ENCODE measurements at regions not wholly inside any gene's neighbourhood (a gene's known extent, or its start where the extent isn't known, plus 50 kb on each side); places are given as distances from the start of the nearest gene placed in this dataset.

DNA sequence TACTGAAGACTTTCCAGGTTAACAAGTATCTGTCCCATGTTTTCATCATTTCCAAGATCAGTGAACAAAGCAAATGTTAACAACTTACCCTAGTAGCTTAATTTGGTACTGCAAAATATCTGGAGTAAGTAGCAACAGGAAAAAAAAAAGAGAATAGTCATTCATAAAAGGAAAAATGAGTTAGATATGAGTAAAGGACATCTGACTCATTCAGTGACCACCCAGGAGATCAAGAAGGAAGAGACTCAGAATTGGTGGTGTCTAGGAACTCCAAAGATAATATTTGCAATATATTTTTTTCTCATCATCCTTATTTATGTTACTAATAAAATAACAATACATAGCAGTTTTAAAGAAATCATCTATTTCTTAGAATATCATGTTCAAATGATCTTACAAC lies 253.8 kb upstream of the COL8A1 start:
- H3K56ac ChIP-seq (ENCODE audit: insufficient read length, low read depth, low read length), result no peak overlapping the region
- no peak overlapping the region for H4K5ac ChIP-seq (ENCODE audit: insufficient read length, low read depth, low read length)
- no peak overlapping the region for H2BK15ac ChIP-seq (ENCODE audit: low read depth, low read length)
- no peak overlapping the region for H4K8ac ChIP-seq (replicated peaks; ENCODE audit: insufficient read length, low read depth, low read length)
- H3K4me1 ChIP-seq (ENCODE audit: insufficient read depth, low read length), result no peaks in the 10 kb centered on the region
- no peaks in the 10 kb centered on the region for H4K20me1 ChIP-seq (ENCODE audit: control insufficient read depth, insufficient read depth, insufficient read length)
- peaks cover 2% of the 10 kb centered on the region in 2 experiments; a peak in 1 of 4 replicates for H3K4me1 Mint-ChIP-seq
- H3K18ac ChIP-seq (ENCODE audit: insufficient read length, low read depth, low read length), result no peak overlapping the region
- H3K4me2 ChIP-seq (ENCODE audit: insufficient read depth, insufficient read length, low read length), result no peak overlapping the region
- H3K27me3 ChIP-seq (ENCODE audit: insufficient read depth, low read length), result no peaks in the 10 kb centered on the region
- H3K27ac Mint-ChIP-seq, result no peak overlapping the region
- peaks cover 0 to 5% (median 3%) of the 10 kb centered on the region in 3 experiments; a peak in 3 of 7 replicates for H3K36me3 Mint-ChIP-seq (ENCODE audit: insufficient read depth in 1 of 3, low read depth in 3 of 3)
- H3K27me3 Mint-ChIP-seq (ENCODE audit: low read depth), result no peaks in the 10 kb centered on the region
- H3K79me1 ChIP-seq (ENCODE audit: insufficient read depth, low read depth, low read length, poor library complexity, severe bottlenecking), result no peaks in the 10 kb centered on the region
- no peak overlapping the region for H2AK5ac ChIP-seq (ENCODE audit: insufficient read length, low read length)
- H3K9me3 ChIP-seq (ENCODE audit: control insufficient read depth, low read depth, low read length), result no peaks in the 10 kb centered on the region
- H3K23me2 ChIP-seq (ENCODE audit: insufficient read length, low read depth, low read length, poor library complexity, severe bottlenecking), result no peaks in the 10 kb centered on the region
- H2BK12ac ChIP-seq (ENCODE audit: insufficient read length, low read depth, low read length), result no peak overlapping the region
- no peak overlapping the region for H2BK20ac ChIP-seq (ENCODE audit: low read depth, low read length, poor library complexity, severe bottlenecking)
- TF ChIP-seq, protein P1, sequence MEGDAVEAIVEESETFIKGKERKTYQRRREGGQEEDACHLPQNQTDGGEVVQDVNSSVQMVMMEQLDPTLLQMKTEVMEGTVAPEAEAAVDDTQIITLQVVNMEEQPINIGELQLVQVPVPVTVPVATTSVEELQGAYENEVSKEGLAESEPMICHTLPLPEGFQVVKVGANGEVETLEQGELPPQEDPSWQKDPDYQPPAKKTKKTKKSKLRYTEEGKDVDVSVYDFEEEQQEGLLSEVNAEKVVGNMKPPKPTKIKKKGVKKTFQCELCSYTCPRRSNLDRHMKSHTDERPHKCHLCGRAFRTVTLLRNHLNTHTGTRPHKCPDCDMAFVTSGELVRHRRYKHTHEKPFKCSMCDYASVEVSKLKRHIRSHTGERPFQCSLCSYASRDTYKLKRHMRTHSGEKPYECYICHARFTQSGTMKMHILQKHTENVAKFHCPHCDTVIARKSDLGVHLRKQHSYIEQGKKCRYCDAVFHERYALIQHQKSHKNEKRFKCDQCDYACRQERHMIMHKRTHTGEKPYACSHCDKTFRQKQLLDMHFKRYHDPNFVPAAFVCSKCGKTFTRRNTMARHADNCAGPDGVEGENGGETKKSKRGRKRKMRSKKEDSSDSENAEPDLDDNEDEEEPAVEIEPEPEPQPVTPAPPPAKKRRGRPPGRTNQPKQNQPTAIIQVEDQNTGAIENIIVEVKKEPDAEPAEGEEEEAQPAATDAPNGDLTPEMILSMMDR (conservative IDR thresholded peaks at IDR 0.05), result no peak
- no peak overlapping the region for H3K23ac ChIP-seq (ENCODE audit: insufficient read length, low read depth, low read length)
- H3K4ac ChIP-seq (ENCODE audit: low read depth, low read length), result no peak overlapping the region
- H3K9me3 Mint-ChIP-seq, result peaks cover 6 to 13% of the 10 kb centered on the region in 2 experiments; a peak in 4 of 5 replicates
- H2BK5ac ChIP-seq (ENCODE audit: insufficient read length, low read length), result no peak overlapping the region
- no peak overlapping the region for H2AFZ ChIP-seq (ENCODE audit: low read length)
- DNase-seq, result no peak
- H3K79me2 ChIP-seq (ENCODE audit: insufficient read depth, low read length), result no peaks in the 10 kb centered on the region
- H3K9ac ChIP-seq (ENCODE audit: extremely low read depth, insufficient read length, low read length), result no peak overlapping the region
- no peak overlapping the region for H3K27ac ChIP-seq (ENCODE audit: insufficient read length, low read depth, low read length)
- H3T11ph ChIP-seq (ENCODE audit: low read length), result no peak overlapping the region
- H3K4me3 Mint-ChIP-seq, result no peak overlapping the region
- no peak overlapping the region for H2BK120ac ChIP-seq (ENCODE audit: low read depth, low read length, poor library complexity, severe bottlenecking)
- H4K91ac ChIP-seq (ENCODE audit: insufficient read length, low read depth, low read length), result no peak overlapping the region
- H3K14ac ChIP-seq (ENCODE audit: insufficient read depth, low read length), result no peak overlapping the region
